ENCODE measurements at regions not wholly inside any gene's neighbourhood (a gene's known extent, or its start where the extent isn't known, plus 50 kb on each side); places are given as distances from the start of the nearest gene placed in this dataset.
"Not testable (repeated sequence)": the region's sequence is repeated elsewhere in the genome, so short reads cannot be mapped to it uniquely, and the experiment has no call there.

DNA sequence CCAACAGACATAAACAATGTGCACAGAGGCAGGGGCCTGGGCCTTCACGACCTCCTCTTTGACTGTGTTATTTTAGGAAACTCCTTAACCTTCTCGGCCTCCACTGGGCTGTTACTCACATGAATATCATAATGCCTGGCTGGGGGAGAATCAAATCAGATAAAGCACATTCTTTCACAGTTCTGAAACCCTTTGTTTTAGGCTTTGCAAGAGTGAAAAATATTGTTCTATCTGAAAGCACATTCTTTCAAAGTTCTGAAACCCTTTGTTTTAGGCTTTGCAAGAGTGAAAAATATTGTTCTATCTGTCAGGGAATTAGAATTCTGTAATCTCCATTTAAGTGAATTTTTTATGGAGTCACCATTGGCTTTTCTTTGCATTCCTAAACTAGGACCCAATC is 50.7 kb upstream of the SYNDIG1 start:
- no peak for DNase-seq (ENCODE audit: low spot score)

DNA sequence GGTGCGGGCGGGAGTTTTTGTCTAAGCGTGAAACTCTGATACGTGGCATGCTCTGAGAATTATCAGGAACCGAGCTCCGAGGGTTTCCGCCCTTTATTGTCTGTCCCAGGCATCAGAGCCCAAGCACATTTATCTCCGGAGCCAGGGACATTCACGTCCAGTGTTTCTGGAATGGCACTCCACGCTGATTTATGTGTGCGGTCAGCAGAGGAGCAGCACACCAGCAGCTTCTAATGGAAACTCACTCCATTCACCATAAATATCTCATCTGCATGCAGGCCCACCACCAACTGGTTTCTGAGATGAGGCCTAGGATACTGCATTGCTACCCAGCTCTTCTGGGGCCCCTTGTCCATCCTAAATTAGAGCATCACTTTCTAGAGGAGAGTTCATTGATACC is 51.9 kb upstream of the SYNDIG1 start:
- DNase-seq (ENCODE audit: low spot score): no peak

GRCh38 chr20:24415444-24415843 is 54.0 kb upstream of the SYNDIG1 start:
- DNase-seq (ENCODE audit: low spot score): not testable (repeated sequence)

DNA sequence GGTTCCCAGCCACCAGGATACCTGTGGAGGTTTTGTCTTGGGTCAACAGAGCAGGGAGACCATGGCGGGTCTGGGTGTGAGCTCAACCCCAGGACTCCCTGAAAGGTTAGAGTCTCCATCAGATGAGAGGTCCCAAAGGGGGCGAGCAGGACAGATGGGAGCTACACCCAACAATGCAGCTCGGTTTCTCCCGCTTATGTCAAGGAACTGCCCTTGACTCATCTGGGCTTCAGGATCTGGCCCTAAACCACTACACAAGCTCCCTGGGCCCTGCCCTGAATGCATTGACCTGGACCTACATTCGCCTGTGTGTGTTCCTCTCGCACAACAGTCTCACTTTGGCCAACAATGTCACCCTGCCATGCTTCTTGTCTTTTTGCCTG is 57.6 kb upstream of the SYNDIG1 start:
- DNase-seq (ENCODE audit: low spot score): no peak

- peak; percentile 50 for DNase-seq (ENCODE audit: low spot score)
Observed at GRCh38 chr20:24411003-24411833, 58.2 kb upstream of the SYNDIG1 start.

DNA sequence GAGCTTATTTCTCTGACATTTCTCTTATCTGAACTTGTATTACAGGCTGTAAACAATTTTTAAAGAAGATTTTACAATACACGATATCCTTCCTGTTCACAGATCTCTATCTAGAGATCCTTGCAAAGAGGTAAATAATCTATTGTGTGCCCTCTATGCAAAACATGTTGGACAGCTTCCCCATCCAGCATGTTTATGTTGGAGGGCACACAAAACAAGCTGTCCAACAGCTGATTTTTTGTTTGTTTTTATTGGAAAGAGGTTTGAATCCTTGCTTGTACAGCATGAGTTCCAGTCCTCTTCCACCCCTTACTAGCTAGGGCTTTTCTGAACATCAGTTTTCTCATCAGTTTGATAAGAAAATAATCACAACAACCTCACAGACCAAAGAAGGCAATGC is 62.3 kb upstream of the SYNDIG1 start:
- DNase-seq (ENCODE audit: low spot score): no peak

GRCh38 chr20:24406750-24407149 is 62.7 kb upstream of the SYNDIG1 start:
- peak; percentile 47 for DNase-seq (ENCODE audit: low spot score)

- no peak for DNase-seq (ENCODE audit: low spot score)
Observed at GRCh38 chr20:24406251-24406650, 63.2 kb upstream of the SYNDIG1 start.

- DNase-seq (ENCODE audit: low spot score): no peak
Observed at GRCh38 chr20:24405810-24406209, 63.6 kb upstream of the SYNDIG1 start.

DNA sequence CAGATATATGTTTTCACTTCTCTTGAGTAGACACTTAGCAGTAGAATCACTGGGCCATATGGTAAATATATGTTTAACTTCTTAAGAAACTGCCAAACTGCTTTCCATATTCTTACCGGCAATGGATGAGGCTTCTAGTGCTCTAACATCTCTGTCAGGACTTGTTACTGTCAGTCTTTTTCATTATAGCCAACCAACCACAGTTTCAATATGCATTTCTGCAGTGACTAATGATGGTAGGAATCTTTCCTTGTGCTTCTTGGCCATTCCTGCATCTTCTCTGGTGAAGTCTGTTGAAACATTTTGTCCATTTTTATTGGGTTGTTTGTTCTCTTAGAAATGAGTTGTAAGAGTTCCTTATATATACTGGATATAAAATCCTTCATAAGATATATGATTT is 66.0 kb upstream of the SYNDIG1 start:
- DNase-seq (ENCODE audit: low spot score): no peak

- DNase-seq (ENCODE audit: low spot score): no peak
Observed at GRCh38 chr20:24402188-24402587, 67.2 kb upstream of the SYNDIG1 start.

DNA sequence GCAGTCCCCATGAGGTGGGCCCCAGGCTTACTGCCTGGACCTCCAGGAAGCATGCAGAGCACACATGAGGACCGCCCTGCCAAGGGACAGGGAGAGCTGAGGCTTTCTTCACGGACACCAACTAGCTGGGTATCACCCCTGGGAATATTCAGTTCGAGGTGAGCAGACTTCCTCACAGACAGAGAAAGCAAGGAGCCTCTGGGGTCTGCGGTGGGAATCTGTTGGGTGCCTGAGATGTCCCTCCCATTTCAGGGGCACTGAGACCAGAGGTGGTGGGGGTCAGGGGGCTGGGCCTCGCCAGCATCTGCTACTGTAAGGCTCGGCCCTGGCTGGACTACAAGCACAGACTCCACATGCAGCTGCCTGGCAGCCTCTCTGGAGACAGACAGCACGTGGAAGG is 74.3 kb upstream of the SYNDIG1 start:
- no peak for DNase-seq (ENCODE audit: low spot score)

DNA sequence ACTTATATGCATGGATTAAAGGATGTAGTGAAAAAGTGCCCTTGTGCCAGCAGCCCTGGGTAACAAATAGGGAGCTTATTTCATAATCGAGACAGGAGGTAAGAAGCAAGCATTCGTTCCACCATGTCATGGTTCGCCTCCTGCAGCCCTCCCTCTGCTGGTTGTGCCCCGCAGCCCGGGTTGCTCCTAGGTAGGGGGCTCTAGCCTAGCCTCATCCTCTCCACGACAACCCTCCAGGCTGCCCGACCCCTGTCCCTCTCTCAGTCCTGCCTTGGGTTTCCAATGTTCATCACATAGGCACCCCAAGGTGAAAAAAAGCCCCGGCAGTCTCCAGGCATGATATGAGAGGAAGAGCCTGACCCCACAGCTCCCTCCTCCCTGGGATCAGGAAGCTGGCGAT is 75.5 kb upstream of the SYNDIG1 start:
- no peak for DNase-seq (ENCODE audit: low spot score)

- peak; percentile 26 for DNase-seq (ENCODE audit: low spot score)
Observed at GRCh38 chr20:24392612-24393011, 76.8 kb upstream of the SYNDIG1 start.

DNA sequence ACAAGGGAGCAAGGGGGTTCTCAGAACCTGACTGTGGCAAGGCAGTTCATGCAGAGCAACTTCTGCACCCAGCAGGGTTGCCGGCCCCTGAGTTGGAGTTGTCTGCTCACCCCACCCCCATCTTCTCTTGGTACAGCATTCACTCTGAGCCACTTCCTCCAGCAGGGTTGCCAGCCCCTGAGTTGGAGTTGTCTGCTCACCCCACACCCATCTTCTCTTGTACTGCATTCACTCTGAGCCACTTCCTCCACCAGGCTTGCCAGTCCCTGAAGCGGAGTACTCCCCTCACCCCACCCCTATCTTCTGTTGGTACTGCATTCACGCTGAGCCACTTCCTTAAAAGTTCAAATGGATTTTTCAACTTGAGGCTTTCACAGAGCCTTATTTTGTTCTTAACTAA is 79.7 kb upstream of the SYNDIG1 start:
- peak; percentile 81 for DNase-seq (ENCODE audit: low spot score)

GRCh38 chr20:24388828-24389380 is 80.5 kb upstream of the SYNDIG1 start:
- no peak for DNase-seq (ENCODE audit: low spot score)

GRCh38 chr20:24385547-24385946 is 83.9 kb upstream of the SYNDIG1 start:
- no peak for DNase-seq (ENCODE audit: low spot score)

DNA sequence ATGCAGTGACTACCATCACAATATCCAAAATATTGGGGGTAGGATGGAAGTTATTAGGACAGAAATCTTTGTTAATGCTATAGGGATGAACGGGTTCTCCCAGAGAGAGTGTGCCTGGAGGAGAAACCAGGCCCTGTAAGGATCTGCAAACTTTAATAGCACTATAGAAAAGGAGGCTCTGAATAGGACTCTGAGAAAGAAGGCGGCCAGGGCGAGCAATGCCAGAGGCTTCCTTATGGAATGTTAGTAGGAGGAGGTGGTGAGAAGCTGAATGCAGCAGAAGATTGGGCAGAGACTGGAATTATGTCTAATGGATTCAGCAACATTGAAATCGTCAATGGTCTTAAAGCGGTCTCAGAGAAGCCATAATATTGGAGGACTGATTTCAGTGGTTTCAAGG is 84.6 kb upstream of the SYNDIG1 start:
- DNase-seq (ENCODE audit: low spot score): no peak

DNA sequence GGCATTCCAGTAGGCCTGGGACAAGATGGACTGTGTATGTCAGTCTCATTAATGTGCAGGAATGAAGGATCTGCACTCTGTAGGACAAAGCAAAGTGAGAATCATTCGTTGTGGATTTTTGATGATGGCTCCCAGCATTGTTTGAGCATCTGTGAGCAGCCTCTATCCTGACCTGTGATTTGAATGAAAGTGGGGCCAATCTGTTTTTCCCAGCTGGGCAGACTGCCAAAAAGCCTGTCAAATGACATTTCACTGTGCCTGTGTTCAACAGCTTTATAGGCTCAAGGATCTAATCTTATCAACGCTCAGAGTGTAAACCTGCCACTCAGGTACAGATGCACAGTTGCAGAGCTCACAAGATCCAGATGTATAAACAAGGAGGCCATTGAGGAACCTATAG is 86.7 kb upstream of the SYNDIG1 start:
- peak; percentile 52 for DNase-seq (ENCODE audit: low spot score)

DNA sequence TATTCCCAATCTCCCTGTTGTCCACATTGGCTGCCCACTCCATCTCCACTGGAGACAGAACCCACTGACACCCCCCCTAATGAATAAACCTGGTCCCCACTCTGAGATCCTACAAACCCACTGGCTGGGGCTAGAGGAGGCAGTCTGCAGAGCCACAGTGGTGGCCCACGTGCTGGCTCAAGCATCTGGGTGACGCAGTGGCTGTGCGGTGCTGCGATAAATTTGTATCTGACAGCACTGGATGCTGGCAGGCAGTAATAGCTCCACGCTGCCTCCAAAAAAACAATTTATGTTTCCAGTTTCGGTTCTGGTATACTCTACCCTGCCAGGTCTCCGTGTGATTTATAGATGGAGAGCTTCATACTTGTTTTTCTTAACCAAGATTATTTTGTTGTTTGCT is 87.1 kb upstream of the SYNDIG1 start:
- peak; percentile 35 for DNase-seq (ENCODE audit: low spot score)

DNA sequence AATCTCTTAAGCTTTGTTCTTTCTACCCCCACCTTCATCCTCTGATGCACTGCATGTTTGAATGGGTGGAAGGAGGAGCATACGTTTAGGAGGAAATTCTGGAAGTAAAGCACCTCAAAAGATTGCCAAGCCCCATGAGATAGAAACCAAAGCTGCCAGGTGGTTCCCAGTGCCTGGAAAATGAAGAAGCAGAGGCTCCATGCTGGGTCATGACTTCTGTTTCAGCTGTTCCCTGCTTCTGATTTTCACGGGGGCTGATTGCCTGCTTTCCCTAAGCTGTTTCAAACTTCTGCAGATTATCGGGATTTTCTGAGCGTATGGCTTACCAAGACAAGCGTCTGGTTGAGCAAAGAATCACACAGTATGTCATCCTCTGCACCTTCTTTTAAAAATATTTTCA is 87.5 kb upstream of the SYNDIG1 start:
- DNase-seq (ENCODE audit: low spot score): no peak

GRCh38 chr20:24379484-24379927 is 89.9 kb upstream of the SYNDIG1 start:
- peak; percentile 35 for DNase-seq (ENCODE audit: low spot score)

GRCh38 chr20:24378661-24379483 is 90.6 kb upstream of the SYNDIG1 start:
- no peak for DNase-seq (ENCODE audit: low spot score)

Data from Ammon's horn (tissue), 1 donor.